NCI-H1048 (cell line): ENCODE measurements at regions not wholly inside any gene's neighbourhood (a gene's known extent, or its start where the extent isn't known, plus 50 kb on each side); places are given as distances from the start of the nearest gene placed in this dataset.
"Not testable (repeated sequence)": the region's sequence is repeated elsewhere in the genome, so short reads cannot be mapped to it uniquely, and the experiment has no call there.

Source experiments
- DNase-seq: peaks from one replicate; lab custom pipeline; 2025; lab: John Stamatoyannopoulos, UW

DNA sequence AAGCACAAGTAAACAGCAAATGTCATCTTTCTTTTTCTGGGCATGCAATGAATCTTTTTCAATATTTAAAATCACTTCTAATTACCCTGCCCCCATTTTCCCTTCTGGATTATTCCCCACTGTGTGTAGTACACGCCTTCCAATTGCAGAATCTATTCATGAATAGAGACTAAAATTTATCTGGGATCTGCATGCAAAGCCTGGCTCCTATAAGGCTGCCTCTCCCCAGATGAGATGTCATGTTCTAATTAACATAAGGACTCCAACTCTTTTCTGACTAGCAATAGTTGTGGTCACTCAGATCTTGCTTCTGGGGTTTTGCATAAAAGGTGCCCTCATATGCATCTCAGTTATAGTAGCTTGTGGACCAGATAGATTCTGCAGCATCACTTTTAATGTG lies 473.5 kb downstream of the BTG1 start:
- DNase-seq: no peak

DNA sequence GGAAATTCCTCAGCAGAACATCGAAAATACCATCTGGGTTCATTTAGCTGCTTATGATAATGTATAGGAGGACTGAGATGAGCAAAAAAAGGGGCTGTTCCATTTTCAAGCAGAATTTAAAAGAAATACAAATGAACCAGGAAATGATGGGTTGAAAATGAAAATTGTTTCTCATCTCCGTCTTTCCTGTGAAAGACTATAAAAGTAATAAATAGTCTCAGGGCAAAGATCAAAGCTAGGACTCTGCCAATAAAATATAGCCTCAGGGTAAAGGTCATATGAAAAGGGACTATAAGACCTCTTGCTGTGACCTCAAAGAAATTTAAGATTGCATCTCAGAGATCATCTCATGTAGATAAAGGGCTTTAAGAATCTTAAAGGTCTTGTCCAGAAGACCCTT lies 478.0 kb downstream of the BTG1 start:
- DNase-seq: no peak

DNA sequence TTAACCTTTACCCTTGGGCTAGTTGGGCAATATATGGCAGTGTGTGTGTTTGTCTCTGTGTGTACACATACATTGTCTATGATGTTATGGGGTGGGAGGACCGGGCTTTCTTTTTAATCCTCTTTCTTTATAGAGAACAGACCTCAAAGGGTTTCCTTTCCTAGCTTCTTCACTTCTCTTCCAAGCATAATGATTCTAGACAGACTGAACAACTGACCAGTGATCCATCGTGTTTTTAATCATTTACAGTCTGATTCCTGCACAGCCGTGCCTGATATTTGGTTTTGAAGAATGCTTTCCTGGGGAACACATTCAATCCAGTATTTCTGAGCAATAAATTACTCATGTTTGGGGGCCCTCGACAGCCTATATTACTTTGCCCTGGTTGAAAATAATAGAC lies 481.1 kb upstream of the DCN start:
- DNase-seq: no peak

DNA sequence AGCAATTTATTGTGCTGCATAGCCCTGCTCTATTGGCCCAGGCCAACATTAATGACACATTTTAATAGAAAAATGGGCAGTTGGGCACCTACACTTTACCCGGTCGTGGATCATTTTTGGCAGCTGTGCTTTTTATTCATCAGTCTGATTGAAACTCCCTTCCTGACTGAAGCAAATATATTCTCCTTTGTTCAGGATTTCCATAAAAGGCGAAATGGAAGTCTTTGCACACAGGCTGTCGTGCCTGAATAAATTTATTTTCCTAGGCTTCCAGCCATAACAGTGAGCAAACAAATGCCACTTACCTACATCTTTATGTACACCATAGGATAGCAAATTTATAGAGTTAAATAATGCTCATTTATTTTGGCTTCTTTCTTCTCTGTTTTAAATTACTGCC lies 480.7 kb upstream of the DCN start:
- no peak for DNase-seq

DNA sequence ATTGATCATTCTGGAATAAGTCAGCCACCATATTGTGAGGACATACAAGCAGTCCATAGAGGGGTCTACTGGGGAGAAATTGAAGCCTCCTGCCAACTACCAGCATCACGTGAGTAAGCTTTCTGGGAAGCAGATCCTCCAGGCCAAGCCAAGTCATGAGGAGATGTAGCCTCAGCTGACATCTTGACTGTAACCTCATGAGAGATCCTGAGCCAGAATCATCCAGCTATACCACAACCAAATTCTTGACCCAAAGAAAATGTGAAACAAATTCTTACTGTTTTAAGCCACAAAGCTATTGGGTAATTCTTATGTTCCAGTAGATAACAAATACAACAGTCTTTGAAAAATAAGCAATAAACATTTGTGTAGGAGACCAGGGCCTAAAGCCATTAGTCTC lies 479.4 kb upstream of the DCN start:
- no peak for DNase-seq

DNA sequence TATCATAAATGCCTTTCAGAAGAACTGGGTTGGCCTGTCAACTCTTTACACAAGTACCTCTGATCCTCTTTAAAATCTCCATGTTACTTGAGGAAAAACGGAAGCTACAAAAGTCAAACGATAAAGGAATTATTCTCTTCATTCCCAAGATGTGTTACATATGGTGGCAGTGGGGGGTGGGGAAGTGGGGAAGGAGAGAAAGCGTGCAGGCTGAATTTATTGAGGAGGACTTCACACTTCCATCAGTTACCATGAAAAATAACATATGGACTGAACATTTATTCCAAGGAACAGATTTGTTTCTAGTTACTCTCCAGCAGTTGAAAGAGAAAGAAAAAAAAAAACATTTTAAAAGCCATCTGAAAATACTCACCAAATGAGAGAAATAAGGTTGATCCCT lies 474.4 kb upstream of the DCN start:
- no peak for DNase-seq

DNA sequence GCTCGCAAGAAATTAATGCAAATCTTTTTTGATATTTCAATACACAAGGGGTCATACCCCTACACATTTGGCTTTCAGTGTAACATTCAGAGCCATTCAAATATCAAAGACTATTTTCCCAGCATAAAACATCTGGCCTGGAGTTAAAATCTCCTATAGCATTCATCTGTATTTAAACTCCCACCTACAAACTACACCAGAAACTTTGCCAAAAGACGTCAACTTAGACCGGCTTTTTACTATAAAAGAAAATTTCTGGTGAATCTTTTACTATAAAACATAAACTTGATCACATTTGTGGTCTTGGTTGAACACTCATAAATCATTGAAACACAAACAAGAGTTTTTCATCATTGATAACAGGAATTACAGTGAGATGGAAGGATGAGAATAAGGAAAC lies 473.3 kb upstream of the DCN start:
- no peak for DNase-seq

DNA sequence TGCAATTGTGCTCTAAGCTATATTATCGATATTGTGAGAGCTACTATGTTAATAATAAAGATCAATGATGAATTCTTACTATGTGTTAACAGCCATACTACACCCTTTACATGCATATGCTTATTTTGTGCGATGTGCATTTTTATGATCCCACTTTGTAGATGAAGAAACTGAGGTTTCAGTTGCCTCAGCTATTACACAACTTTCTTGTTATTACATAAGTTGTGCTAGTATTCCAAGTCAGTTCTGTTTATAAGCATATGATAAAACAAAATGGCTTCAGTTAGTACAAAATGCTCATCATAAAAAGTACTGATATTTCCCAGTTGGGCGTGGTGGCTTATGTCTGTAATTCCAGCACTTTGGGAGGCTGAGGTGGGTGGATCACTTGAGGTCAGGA lies 471.5 kb upstream of the DCN start:
- DNase-seq: no peak

DNA sequence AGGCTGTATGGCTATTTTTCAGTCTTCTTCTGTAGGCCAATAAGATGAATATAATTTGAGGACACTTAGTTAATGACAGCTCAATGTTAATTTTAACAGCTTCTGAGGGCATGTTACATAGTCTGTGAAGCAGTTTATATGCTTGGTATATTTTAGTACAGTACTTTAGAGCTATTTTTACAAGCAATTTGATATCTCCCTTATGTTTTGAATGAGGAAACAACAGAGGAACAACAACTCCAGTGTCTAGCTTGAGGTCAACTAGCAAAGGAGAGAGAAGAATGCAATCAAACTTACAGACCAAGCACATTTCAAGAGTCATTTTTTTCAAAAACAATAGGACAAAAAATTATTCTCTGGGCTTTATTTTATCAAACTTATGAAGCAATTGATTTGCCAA lies 469.1 kb upstream of the DCN start:
- no peak for DNase-seq

DNA sequence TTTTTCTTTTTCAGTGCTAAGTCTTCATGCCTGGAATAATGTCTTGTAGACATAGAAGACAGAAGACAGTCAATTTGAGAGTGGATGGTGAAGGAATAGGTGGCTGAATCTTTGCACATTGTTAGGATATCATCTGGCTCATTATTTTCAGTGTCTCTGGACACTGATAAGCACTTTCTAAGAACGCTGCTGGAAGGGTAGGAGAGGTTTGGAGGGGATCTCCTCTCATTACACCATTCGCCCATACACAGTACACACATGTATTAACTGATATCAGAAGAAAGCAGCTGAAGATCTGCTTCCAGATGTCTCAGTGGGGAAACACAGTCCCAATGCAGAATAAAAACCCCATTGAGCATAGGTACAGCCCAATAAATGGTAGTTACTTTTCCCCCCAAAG lies 461.1 kb upstream of the DCN start:
- no peak for DNase-seq

DNA sequence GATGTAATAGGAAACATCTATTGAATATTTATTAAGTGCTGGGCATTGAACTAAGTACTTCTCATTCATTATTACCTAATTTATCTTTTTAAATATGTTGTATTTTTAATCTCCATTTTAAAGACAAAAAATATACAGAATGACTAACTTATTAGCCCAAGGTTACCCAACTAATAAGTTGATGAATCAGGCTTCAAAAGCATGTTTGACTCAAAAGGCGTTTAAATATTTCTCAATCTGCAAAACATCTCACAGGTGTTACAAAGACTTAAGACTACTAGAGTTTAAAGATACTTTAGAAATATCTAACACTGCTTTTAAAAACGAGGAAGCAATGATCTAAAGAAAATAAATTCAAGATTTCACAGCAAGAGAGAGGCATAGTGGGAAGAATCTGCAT lies 457.4 kb upstream of the DCN start:
- no peak for DNase-seq

DNA sequence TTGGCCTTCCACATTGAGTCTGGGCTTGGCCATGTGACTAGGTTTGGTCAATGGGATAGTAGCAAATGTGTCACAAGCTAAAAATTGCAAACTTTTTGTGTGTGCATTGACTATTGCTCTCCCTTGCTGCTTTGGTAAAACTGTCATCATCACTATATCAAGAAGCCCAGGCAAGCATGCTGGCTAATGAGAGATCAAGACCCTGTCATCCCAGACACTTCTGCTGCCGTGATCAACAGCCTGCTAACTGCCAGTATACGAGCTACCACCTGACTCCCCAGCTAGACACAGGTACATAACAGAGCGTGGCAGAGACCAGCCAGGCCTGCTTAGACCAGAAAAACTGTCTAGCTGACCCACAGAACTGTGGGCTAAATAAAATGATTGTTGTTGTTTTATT lies 456.7 kb upstream of the DCN start:
- DNase-seq: no peak

DNA sequence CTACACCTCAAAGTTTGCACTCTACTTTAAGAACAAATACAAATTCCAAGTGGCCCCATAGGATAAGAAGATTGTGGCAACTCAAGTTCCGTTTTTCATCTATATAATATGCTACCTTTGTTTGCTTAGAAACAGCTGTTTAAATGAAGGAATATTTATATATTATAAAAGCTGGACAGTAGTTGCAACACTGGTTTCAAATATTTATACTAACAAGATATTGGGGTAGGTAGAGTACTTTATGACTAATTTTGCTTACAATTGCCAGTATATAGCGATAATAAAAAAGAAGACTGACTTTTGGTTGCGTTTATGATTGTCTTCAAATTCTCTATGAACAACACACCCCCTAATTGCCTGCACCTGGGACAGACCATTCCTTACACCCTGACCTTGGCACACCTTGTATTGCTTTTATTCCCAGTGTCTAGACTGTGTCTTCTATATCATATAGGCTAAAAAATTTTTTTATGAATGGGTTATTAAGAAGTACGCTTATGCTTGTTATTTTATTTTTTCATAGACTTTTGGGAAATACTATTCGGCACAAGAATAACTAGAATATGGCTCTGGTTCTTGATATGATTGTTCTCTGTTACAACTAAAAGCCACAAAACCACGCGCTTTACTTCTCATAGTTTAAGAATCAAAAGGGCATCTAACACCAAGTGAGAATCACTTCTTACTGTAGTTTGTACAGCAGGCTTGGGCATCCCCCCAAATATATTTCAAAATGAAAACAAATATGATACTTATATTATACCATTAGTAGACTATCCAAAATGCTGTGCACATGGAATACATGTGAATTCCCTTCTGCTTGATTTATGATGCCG lies 455.4 kb upstream of the DCN start:
- no peak for DNase-seq

DNA sequence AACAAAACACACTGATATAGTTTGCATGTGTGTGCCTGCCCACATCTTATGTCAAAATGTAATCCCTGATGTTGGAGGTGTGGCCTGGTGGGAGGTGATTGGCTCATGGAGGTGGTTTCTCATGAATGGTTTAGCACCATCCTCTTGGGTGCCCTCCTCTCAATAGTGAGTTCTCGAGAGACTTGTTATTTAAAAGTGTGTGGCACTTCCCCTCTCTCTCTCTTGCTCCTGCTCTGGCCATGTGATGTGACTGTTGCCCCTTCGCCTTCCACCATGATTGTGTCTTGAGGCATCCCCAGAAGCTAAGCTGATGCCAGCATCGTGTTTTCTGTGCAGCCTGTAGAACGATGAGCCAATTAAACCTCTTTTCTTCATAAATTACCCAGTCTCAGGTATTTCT lies 454.1 kb upstream of the DCN start:
- DNase-seq: no peak

DNA sequence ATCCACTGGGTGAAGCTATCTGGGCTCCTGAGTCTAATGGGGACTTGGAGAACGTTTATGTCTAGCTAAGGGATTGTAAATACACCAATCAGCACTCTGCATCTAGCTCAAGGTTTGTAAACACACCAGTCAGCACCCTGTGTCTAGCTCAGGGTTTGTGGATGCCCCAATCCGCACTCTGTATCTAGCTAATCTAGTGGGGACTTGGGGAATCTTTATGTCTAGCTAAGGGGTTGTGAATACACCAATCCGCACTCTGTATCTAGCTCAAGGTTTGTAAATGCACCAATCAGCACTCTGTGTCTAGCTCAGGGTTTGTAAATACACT lies 451.7 kb upstream of the DCN start:
- not testable (repeated sequence) for DNase-seq

DNA sequence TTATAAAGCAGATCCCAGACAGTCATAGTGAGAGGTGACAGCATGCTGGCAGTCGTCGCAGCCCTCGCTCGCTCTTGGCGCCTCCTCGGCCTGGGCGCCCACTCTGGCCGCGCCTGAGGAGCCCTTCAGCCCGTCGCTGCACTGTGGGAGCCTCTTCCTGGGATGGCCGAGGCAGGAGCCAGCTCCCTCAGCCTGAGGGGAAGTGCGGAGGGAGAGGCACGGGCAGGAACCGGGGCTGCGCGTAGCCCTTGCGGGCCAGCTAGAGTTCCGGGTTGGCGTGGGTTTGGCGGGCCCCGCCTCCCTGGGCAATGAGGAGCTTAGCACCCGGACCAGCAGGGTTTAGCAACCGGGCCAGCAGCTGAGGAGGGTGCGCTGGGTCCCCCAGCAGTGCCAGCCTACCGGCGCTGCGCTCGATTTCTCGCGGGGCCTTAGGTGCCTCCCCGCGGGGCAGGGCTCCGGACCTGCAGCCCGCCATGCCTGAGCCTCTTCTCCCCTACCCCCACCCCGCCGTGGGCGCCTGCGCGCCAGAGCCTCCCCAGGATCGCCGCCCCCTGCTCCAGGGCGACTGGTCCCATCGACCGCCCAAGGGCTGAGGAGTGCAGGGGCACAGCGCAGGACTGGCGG lies 451.2 kb upstream of the DCN start:
- no peak for DNase-seq

DNA sequence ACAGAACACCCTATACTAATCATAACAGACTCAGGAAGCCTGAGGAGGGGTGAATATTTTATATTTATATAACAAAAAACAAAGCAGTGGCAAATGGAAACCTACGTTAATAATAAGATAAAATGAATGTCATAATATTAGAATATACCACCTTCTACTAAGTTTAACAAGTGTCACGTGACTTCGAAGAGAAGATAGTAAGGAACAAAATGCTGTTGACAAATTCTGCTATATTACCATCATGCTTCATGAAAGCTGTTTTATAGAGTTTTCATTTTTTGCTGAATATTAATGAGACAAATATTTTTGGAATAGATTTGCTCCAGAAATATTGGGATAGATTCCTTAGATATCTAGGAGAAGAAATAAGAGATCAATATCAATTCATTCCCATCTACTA lies 450.6 kb upstream of the DCN start:
- DNase-seq: no peak

DNA sequence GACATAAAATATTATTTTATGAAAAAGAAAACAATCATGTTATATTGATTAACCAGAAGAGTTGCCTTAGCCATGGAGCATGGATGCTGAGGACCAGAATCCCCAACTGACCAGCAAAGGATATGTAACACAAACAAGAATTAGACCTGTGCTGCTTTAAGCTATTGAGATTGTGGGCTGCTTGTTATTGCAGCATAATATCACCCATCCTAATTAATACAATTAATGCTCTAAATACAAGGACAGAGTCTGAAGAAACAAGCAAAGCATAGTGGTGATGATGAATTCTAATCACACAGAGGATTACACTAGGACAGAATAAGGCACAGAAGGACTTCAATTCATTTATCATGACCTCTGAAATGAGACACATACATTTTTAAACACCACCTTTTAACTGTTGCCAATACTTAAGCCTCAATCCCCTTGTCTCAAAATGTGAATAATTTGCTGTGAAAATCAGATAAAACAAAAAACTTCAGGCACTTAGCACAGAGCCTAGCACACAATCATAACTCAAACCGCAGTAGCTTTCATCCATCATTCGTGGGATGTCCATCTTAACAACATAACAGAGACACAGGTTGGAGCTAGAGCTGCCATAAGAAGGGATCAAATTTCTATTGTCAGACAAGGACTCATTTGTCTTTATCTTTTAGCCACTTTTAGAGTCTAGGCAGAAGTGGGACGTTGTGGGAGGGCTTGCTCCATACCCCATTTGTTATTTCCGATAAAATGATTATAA lies 449.6 kb upstream of the DCN start:
- no peak for DNase-seq

DNA sequence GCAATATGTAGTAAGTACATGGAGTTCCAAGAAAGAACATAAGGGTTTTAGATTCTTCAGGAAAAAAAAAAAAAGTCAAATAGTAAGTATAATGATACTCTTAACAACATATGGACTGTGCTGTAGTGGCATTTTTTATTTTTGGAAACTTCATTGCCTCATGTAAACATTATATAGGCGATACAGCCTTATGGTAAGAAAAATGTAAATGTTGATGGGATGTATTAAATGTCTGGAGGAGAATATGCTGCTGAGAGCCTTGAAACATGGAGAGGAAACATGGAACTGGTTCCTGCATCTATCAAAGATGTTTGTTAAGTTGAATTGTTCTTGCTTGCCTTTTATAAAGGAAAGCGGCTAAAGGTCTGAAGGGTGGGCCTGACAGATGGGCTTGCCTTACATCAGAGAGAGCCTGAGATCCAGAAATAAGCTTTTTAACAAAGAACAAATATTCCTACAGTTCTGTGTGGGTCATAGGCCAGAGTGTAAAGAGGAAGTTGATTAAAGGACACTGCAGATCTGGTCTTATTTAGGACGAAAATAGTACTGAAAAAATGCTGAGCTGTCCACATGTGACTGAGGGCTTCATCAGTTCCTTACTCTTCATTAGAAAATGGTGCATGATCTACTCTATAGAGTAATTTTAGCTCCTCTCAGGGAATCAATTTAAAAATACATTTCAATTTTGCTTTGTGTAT lies 448.1 kb upstream of the DCN start:
- no peak for DNase-seq

DNA sequence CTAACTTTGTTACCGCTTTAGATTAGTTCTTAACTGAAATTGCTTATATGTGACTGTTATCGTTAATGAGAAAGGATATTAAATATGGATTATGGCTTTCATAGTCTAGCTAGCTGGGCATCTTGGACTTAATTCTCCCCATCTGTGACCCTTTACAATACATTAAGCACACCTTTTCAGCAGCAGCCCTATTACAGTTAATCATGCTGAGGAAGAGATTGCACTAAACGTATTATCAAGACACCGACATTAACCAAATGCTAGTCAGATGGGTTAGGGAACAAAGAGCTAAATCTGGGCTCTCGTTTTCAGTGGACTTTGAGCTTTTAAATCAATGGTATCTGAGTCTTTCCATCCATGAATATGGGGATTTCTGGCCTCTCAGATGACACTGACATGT lies 447.5 kb upstream of the DCN start:
- no peak for DNase-seq

DNA sequence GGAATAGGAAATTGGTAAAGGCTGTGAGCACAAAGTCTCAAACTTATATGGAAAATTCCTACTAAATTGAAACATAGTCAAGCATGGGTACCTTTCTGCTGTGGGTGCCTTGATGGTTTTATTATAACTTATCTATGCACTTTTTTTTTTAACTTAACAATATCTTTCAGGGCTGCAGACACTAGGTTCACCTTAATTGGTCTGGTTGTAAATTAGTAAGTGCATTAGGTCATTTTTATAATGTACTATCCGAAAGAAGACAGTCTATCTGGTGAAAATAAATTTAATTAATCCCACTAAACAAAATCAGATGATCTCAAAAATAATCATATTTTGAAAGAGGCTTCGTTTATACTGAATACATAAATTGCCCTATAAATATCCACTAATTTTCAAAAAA lies 446.8 kb upstream of the DCN start:
- no peak for DNase-seq

DNA sequence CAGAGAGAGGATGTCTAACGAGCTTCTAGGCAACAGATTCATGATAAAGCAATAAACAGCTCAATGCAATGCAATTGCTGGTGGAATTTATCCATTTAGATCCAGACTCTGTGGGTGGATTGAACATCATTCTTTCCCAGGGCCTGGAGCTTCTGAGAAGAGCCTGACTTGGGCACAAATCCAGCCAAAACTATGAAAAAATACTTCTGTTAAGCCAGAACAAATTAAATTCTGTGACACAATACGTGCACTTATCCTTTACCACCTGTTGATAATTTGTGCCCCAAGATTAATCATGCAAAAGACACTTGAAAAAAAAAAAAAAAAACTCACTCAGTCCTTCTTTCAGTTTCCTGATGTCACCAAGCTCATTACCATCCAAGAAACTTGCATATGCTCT lies 446.0 kb upstream of the DCN start:
- no peak for DNase-seq

DNA sequence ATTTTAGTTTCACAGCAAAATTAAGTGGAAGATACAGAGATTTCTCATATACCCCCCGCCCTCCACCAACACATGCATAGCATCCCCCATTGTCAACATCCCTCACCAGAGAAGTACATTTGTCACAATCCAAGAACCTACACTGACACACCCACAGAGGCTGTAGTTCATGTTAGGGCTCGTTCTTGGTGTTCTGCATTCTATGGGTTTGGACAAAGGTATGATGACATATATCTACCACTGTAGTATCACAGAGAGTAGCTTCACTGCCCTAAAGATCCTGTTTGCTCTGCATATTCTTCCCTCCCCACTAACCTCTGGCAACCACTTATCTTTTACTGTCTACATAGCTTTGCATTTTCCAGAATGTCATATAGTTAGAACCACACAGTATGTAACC lies 444.6 kb upstream of the DCN start:
- DNase-seq: no peak
